ENCODE measurements at regions not wholly inside any gene's neighbourhood (a gene's known extent, or its start where the extent isn't known, plus 50 kb on each side); places are given as distances from the start of the nearest gene placed in this dataset.

- TF ChIP-seq, protein P1, sequence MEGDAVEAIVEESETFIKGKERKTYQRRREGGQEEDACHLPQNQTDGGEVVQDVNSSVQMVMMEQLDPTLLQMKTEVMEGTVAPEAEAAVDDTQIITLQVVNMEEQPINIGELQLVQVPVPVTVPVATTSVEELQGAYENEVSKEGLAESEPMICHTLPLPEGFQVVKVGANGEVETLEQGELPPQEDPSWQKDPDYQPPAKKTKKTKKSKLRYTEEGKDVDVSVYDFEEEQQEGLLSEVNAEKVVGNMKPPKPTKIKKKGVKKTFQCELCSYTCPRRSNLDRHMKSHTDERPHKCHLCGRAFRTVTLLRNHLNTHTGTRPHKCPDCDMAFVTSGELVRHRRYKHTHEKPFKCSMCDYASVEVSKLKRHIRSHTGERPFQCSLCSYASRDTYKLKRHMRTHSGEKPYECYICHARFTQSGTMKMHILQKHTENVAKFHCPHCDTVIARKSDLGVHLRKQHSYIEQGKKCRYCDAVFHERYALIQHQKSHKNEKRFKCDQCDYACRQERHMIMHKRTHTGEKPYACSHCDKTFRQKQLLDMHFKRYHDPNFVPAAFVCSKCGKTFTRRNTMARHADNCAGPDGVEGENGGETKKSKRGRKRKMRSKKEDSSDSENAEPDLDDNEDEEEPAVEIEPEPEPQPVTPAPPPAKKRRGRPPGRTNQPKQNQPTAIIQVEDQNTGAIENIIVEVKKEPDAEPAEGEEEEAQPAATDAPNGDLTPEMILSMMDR (optimal IDR thresholded peaks at IDR 0.05 in 1 of 3, IDR thresholded peaks at IDR 0.05 in 1 of 3, conservative IDR thresholded peaks at IDR 0.05 in 1 of 3; ENCODE audit: extremely low read depth in 1 of 3, insufficient read depth in 2 of 3, low read length in 3 of 3): no peak
- no peak for TF ChIP-seq EZH2 (IDR thresholded peaks at IDR 0.05; ENCODE audit: low read length)
These were observed 126.7 kb downstream of the TES start for GRCh38 chr7:116337018-116337417.
